Ovary (tissue), 7 donors: ENCODE measurements at regions not wholly inside any gene's neighbourhood (a gene's known extent, or its start where the extent isn't known, plus 50 kb on each side); places are given as distances from the start of the nearest gene placed in this dataset.

Experiments
- DNase-seq, 5 donors: peaks; one replicate each; pipeline ENCODE4 v3.0.0-alpha.2; 2019 to 2020
- H3K27ac ChIP-seq, 2 donors: fragments of 200-600 bp; one replicate each; pipeline versions ENCODE4 v1.5.1 to v1.8.0; 2019 to 2022
- H3K27me3 ChIP-seq: fragments of 200-600 bp; one replicate; pipeline ENCODE4 v1.8.0; 2022
- H3K36me3 ChIP-seq: fragments of 200-600 bp; sonication (generic); one replicate; pipeline ENCODE4 v1.5.1; 2019
- H3K4me1 ChIP-seq: one replicate; pipeline ENCODE4 v1.8.1; 2013; ENCODE audit warnings: mild to moderate bottlenecking, moderate library complexity; ENCODE audit not compliant: insufficient read depth
- H3K4me3 ChIP-seq: fragments of 200-600 bp; sonication (generic); one replicate; pipeline ENCODE4 v1.5.1; 2017
- H3K9me3 ChIP-seq, 2 donors: fragments of 200-600 bp in 1 of 2; sonication (generic) in 1 of 2; one replicate each; pipeline versions ENCODE4 v1.5.1 to v1.8.1; 2013 to 2019; ENCODE audit warnings: mild to moderate bottlenecking in 1 of 2, moderate library complexity in 1 of 2
- EP300 ChIP-seq: sonication (generic); formaldehyde crosslinking; IDR thresholded peaks from one replicate; pipeline ENCODE4 v1.6.1; 2017; ENCODE audit warnings: antibody characterized with exemption
- POLR2A ChIP-seq: fragments of 450-650 bp; IDR thresholded peaks from one replicate; pipeline ENCODE4 v1.6.1; 2017; ENCODE audit warnings: antibody characterized with exemption, mild to moderate bottlenecking, moderate library complexity
- WGBS, 3 donors: extraction: QIAGEN DNeasy Blood & Tissue Kit in 1 of 3; methylation state at CpG; one replicate each; pipeline versions ENCODE4 v1.1.5 to v1.1.7; 2013 to 2017; 5-methylcytosine and 5-hydroxymethylcytosine counted together
- intact Hi-C, 4 donors: fragments of 100-400 bp; cut with DNase I; formaldehyde crosslinking; loops; one replicate each; pipeline versions ENCODE4 v1.11.0 to v1.15.1; 2022 to 2023
- TF ChIP-seq, protein P1 (sequence below), 3 donors: fragments of 450-650 bp in 2 of 3; fragments of 200-600 bp in 1 of 3; IDR thresholded peaks; one replicate each; pipeline versions ENCODE4 v1.5.1 to v1.8.0; 2016 to 2022; ENCODE audit warnings: antibody characterized with exemption in 3 of 3, mild to moderate bottlenecking in 1 of 3
- donor health status: DM: no; HTN: no; CAD: no; lungs with moderate emphysema.
- donor health status: DM: no; HTN: no; CAD: no.
- donor health status: Bipolar disorder and iron deficiency.
- donor health status: DM: no; HTN: no; CAD: no.
- donor health status: DM: yes; HTN: yes; CAD: no.

DNA sequence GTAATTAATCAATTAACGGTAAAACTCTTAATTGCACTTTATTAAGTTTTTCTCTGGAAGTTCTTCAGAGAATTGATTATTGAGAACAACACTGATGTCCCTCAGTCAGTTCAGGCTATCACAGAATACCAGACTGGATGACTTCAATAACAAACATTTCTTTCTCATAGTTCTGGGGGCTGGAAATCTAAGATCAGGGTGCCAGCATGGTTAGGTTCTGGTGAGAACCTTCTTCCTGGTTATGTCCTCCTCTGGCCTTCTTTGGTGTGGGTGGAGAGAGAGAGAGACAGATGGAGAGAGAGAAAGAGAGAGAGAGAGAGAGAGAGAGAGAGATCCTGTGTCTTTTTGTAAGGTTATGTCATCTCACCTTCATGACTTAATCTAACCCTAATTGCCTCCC is 71.4 kb upstream of the DAP start:
- TF ChIP-seq EP300, result no peak
- TF ChIP-seq POLR2A, result no peak
- TF ChIP-seq, protein P1, sequence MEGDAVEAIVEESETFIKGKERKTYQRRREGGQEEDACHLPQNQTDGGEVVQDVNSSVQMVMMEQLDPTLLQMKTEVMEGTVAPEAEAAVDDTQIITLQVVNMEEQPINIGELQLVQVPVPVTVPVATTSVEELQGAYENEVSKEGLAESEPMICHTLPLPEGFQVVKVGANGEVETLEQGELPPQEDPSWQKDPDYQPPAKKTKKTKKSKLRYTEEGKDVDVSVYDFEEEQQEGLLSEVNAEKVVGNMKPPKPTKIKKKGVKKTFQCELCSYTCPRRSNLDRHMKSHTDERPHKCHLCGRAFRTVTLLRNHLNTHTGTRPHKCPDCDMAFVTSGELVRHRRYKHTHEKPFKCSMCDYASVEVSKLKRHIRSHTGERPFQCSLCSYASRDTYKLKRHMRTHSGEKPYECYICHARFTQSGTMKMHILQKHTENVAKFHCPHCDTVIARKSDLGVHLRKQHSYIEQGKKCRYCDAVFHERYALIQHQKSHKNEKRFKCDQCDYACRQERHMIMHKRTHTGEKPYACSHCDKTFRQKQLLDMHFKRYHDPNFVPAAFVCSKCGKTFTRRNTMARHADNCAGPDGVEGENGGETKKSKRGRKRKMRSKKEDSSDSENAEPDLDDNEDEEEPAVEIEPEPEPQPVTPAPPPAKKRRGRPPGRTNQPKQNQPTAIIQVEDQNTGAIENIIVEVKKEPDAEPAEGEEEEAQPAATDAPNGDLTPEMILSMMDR (IDR thresholded peaks at IDR 0.05), result no peak
- no peak overlapping the region for H3K4me3 ChIP-seq
- no peak for DNase-seq
- peaks cover 4% of the 10 kb centered on the region for H3K4me1 ChIP-seq
- H3K9me3 ChIP-seq, result no peaks in the 10 kb centered on the region
- 81 to 97% (median 88%) methylated on average over 1 of the region's 1 CpG for WGBS, 3 donors
- intact Hi-C loops, result no loop called here
- no peak overlapping the region for H3K27ac ChIP-seq
- no peaks in the 10 kb centered on the region for H3K36me3 ChIP-seq
- no peaks in the 10 kb centered on the region for H3K27me3 ChIP-seq

DNA sequence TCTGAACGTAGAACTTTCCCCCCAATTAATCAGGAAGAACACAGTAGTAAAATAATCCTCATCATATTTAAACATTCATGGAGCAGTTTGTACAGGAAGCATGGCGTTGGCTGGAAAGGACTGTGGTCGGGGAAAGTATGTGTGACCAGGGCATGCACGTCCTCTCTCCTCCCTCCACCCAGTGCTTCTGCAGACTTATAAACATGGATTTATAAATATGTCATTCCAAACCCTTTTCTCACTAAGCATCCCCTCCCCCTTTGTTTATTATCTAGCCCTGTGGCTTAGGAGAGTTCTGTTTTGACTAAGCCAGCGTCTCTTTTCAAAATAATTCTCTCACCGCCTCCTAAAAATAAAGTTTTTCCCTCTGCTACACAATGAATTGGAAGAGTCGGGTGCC is 70.4 kb upstream of the DAP start:
- peaks cover 4% of the 10 kb centered on the region for H3K4me1 ChIP-seq
- TF ChIP-seq EP300 (no peak), POLR2A (no peak)
- TF ChIP-seq, protein P1 (IDR thresholded peaks at IDR 0.05), result no peak
- no peak overlapping the region for H3K27ac ChIP-seq
- DNase-seq, result no peak
- intact Hi-C loops, result no loop called here
- no peaks in the 10 kb centered on the region for H3K36me3 ChIP-seq
- H3K4me3 ChIP-seq, result no peak overlapping the region
- H3K27me3 ChIP-seq, result no peaks in the 10 kb centered on the region
- no peaks in the 10 kb centered on the region for H3K9me3 ChIP-seq
- WGBS, 3 donors, result 6 to 21% (median 6%) methylated on average over 7 of the region's 7 CpGs

DNA sequence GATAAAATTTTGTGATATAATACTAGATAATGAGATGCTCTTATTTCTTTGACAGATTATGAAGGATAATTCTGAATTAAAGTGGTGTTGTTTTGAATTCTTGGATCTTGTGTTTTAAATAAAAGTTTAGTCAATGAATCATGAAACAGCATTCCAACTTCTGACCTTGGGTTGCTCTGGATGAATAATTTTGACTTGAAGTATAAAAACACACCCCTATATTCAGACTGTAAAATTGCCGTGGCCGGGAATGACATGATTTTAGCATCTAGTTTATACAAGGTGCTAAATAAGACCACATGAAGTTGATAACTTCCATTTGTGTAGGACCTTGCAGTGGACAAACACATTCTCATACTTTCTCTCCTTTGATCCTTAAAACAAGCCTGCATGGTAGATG is 67.2 kb upstream of the DAP start:
- no peak for DNase-seq
- no peak for TF ChIP-seq POLR2A
- no peak for TF ChIP-seq EP300
- TF ChIP-seq, protein P1 (IDR thresholded peaks at IDR 0.05), result no peak
- intact Hi-C loops, result no loop called here
- Histone ChIP-seq H3K36me3 (no peaks in the 10 kb centered on the region), H3K27ac (no peak overlapping the region), H3K4me1 (peaks cover 4% of the 10 kb centered on the region), H3K9me3 (no peaks in the 10 kb centered on the region), H3K4me3 (no peak overlapping the region), H3K27me3 (no peaks in the 10 kb centered on the region)
- WGBS, 3 donors, result 5 to 15% (median 7%) methylated on average over 2 of the region's 2 CpGs

DNA sequence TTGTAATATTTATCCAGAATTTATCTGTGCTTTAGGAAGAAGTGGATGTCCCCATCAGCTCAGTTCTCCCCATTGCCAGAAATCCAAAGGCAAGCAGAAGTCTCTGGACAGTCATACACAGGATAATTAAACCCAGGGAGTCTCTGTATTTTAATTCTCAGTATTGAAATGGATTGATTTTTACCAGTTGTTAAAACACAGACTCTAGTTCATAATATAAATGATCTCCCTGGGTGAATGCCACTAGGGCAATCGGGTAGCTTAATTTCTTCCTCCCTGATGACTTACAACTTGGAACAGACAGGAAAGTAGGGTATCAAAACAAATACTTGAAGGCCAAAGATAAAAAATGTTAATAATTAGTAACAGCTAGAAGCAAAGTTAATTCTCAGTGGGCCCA is 66.5 kb upstream of the DAP start:
- H3K27ac ChIP-seq, result no peak overlapping the region
- no peaks in the 10 kb centered on the region for H3K36me3 ChIP-seq
- no peaks in the 10 kb centered on the region for H3K27me3 ChIP-seq
- intact Hi-C loops, result no loop called here
- WGBS, 3 donors, result 3 to 15% (median 13%) methylated on average over 1 of the region's 1 CpG
- H3K9me3 ChIP-seq, result no peaks in the 10 kb centered on the region
- TF ChIP-seq, protein P1 (IDR thresholded peaks at IDR 0.05), result no peak
- TF ChIP-seq EP300 (no peak), POLR2A (no peak)
- H3K4me1 ChIP-seq, result peaks cover 2% of the 10 kb centered on the region
- DNase-seq, result no peak
- no peak overlapping the region for H3K4me3 ChIP-seq

GRCh38 chr5:10826971-10827370 is 65.9 kb upstream of the DAP start:
- intact Hi-C loops, result no loop called here
- no peak for DNase-seq
- Histone ChIP-seq H3K27ac (no peak overlapping the region), H3K4me3 (no peak overlapping the region), H3K27me3 (no peaks in the 10 kb centered on the region), H3K36me3 (no peaks in the 10 kb centered on the region), H3K9me3 (no peaks in the 10 kb centered on the region), H3K4me1 (peaks cover 2% of the 10 kb centered on the region)
- TF ChIP-seq EP300, result no peak
- TF ChIP-seq, protein P1 (IDR thresholded peaks at IDR 0.05), result no peak
- no peak for TF ChIP-seq POLR2A
- WGBS, 3 donors, result 62 to 71% (median 64%) methylated on average over 2 of the region's 2 CpGs
